GM23248 (cell line): ENCODE measurements at regions not wholly inside any gene's neighbourhood (a gene's known extent, or its start where the extent isn't known, plus 50 kb on each side); places are given as distances from the start of the nearest gene placed in this dataset.

Experiments
- DNase-seq: peaks from one replicate; pipeline ENCODE4 v3.0.0-alpha.2; 2015
- H2AFZ ChIP-seq: fragments of 200-600 bp; sonication (generic); 2 replicates; pipeline ENCODE4 v1.6.1; 2016; ENCODE audit warnings: antibody characterized with exemption
- H3F3A ChIP-seq: fragments of 200-600 bp; sonication (generic); 2 replicates; pipeline ENCODE4 v1.6.1; 2016; ENCODE audit warnings: mild to moderate bottlenecking, antibody characterized with exemption, mixed run types; ENCODE audit not compliant: insufficient read depth
- H3K27ac ChIP-seq: fragments of 200-600 bp; sonication (generic); 2 replicates; pipeline ENCODE4 v1.5.1; 2016; ENCODE audit warnings: mild to moderate bottlenecking
- H3K27me3 ChIP-seq: fragments of 200-600 bp; sonication (generic); replicated peaks from 2 replicates; pipeline ENCODE4 v1.6.1; 2016; ENCODE audit warnings: mild to moderate bottlenecking; ENCODE audit not compliant: insufficient read depth
- H3K36me3 ChIP-seq: fragments of 200-600 bp; sonication (generic); 2 replicates; pipeline ENCODE4 v1.6.1; 2016; ENCODE audit warnings: low read depth, mild to moderate bottlenecking
- H3K4me1 ChIP-seq: fragments of 200-600 bp; sonication (generic); 2 replicates; pipeline ENCODE4 v1.6.1; 2016; ENCODE audit warnings: mild to moderate bottlenecking; ENCODE audit not compliant: insufficient read depth
- H3K4me2 ChIP-seq: fragments of 200-600 bp; sonication (generic); one replicate; pipeline ENCODE4 v1.6.1; 2016; ENCODE audit warnings: mild to moderate bottlenecking; ENCODE audit not compliant: unreplicated experiment
- H3K4me3 ChIP-seq: fragments of 200-600 bp; sonication (generic); 2 replicates; pipeline ENCODE4 v1.5.1; 2016; ENCODE audit warnings: mild to moderate bottlenecking
- H3K79me2 ChIP-seq: fragments of 200-600 bp; sonication (generic); 2 replicates; pipeline ENCODE4 v1.6.1; 2016; ENCODE audit warnings: mild to moderate bottlenecking; ENCODE audit not compliant: insufficient read depth
- H3K9ac ChIP-seq: fragments of 200-600 bp; sonication (generic); 2 replicates; pipeline ENCODE4 v1.6.1; 2016; ENCODE audit warnings: mild to moderate bottlenecking
- H3K9me2 ChIP-seq: fragments of 200-600 bp; sonication (generic); 2 replicates; pipeline ENCODE4 v1.6.1; 2016; ENCODE audit warnings: mixed run types, mild to moderate bottlenecking, moderate library complexity; ENCODE audit not compliant: insufficient read depth
- H3K9me3 ChIP-seq: fragments of 200-600 bp; sonication (generic); one replicate; pipeline ENCODE4 v1.6.1; 2017; ENCODE audit warnings: low read depth
- H4K20me1 ChIP-seq: fragments of 200-600 bp; sonication (generic); 2 replicates; pipeline ENCODE4 v1.6.0; 2016; ENCODE audit not compliant: insufficient read depth
- EZH2 ChIP-seq: fragments of 200-600 bp; sonication (generic); IDR thresholded peaks from 2 replicates; pipeline ENCODE4 v1.6.1; 2018; ENCODE audit warnings: antibody characterized with exemption, mild to moderate bottlenecking; ENCODE audit not compliant: insufficient read depth, poor library complexity, severe bottlenecking
- EZH2phosphoT487 ChIP-seq: fragments of 200-600 bp; sonication (generic); IDR thresholded peaks from 2 replicates; pipeline ENCODE4 v1.6.1; 2018; ENCODE audit warnings: antibody characterized with exemption, moderate library complexity, mild to moderate bottlenecking, low read depth; ENCODE audit not compliant: insufficient read depth
- WGBS, 2 experiments: methylation state at CpG; one replicate each; pipeline ENCODE4 v1.1.6; 2015 to 2017; ENCODE audit warnings: low lambda C conversion rate in 2 of 2, low coverage in 1 of 2; ENCODE audit errors: missing lambda C conversion rate in 2 of 2; 5-methylcytosine and 5-hydroxymethylcytosine counted together
- in situ Hi-C: fragments of 300-500 bp; cut with MboI; formaldehyde crosslinking; loops from 2 replicates; pipeline ENCODE4 v1.15.0; 2020

- H3K4me2 ChIP-seq, result no peak overlapping the region
- H3K36me3 ChIP-seq, result no peaks in the 10 kb centered on the region
- H4K20me1 ChIP-seq, result no peaks in the 10 kb centered on the region
- H3K27ac ChIP-seq, result no peak overlapping the region
- H3K4me3 ChIP-seq, result no peak overlapping the region
- no peak for TF ChIP-seq EZH2phosphoT487
- TF ChIP-seq EZH2, result no peak
- no peaks in the 10 kb centered on the region for H3K9me2 ChIP-seq
- no peaks in the 10 kb centered on the region for H3K79me2 ChIP-seq
- in situ Hi-C loops, result no loop called here
- H2AFZ ChIP-seq, result no peak overlapping the region
- DNase-seq, result no peak
- no peaks in the 10 kb centered on the region; the same call in 1 of the 2 replicates for H3K27me3 ChIP-seq
- WGBS, 2 experiments, result 70 to 75% methylated on average over 3 of the region's 3 CpGs
- H3K9ac ChIP-seq, result no peak overlapping the region
- H3K4me1 ChIP-seq, result no peaks in the 10 kb centered on the region
- no peaks in the 10 kb centered on the region for H3F3A ChIP-seq
- no peaks in the 10 kb centered on the region for H3K9me3 ChIP-seq
Measured at GRCh38 chr12:45587877-45588533, 141.5 kb upstream of the ARID2 start.

DNA sequence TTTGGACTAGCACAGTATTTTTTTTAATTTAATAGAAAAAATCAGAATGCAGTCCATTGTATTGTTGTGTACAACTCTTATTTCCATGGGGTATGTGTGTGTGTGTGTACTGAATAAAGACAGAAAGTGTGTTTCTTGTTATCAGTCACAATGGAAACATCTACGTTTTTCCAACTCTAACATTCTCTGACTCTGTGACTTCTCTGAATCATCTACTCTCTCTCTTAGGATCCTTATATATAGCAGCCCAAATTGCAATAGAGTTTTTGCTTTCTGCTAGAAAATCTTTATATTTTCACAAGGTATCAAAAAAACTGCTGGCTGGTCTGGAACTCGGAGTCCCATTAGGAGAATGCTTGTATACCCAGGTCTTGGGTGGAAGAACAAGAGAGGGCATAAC, 138.9 kb upstream of the ARID2 start:
- Histone ChIP-seq H3K36me3 (no peaks in the 10 kb centered on the region), H3K9me2 (no peaks in the 10 kb centered on the region), H3K4me3 (no peak overlapping the region), H3K27me3 (no peaks in the 10 kb centered on the region; the same call in 1 of the 2 replicates), H3K27ac (no peak overlapping the region), H3K4me2 (no peak overlapping the region), H3K4me1 (no peaks in the 10 kb centered on the region), H3K9ac (no peak overlapping the region), H4K20me1 (no peaks in the 10 kb centered on the region; the same call in 1 of the 2 replicates), H3K79me2 (no peaks in the 10 kb centered on the region), H3F3A (no peaks in the 10 kb centered on the region), H2AFZ (no peak overlapping the region), H3K9me3 (no peaks in the 10 kb centered on the region)
- 31 to 33% methylated on average over 2 of the region's 2 CpGs for WGBS, 2 experiments
- TF ChIP-seq EZH2phosphoT487 (no peak), EZH2 (no peak)
- in situ Hi-C loops, result no loop called here
- no peak for DNase-seq

DNA sequence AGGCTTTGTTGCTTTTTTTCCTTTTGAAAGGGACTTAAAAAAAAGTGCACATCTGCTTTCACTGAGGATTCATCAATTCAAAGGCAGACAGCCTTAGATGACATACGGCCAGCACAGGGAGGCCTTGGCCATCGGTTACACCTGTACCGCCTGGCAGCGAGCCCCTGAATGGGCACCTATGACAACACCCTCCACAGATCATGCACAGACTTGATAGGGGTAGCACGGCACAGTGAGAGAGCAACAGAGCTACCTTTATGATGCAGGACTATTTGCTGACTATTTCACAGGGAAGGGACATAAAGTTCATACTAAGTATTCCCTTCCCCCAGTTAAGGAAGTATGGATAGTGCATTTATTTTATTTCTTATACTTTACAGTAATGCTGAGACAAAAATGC, 137.9 kb upstream of the ARID2 start:
- Histone ChIP-seq H3K79me2 (no peaks in the 10 kb centered on the region), H3K9ac (no peak overlapping the region), H3K36me3 (no peaks in the 10 kb centered on the region), H3K27ac (no peak overlapping the region), H4K20me1 (no peaks in the 10 kb centered on the region; the same call in 1 of the 2 replicates), H3K9me3 (no peaks in the 10 kb centered on the region), H3K4me2 (no peak overlapping the region), H3K4me1 (no peaks in the 10 kb centered on the region), H2AFZ (no peak overlapping the region), H3K4me3 (no peak overlapping the region), H3K9me2 (no peaks in the 10 kb centered on the region), H3K27me3 (no peaks in the 10 kb centered on the region; the same call in 1 of the 2 replicates), H3F3A (no peaks in the 10 kb centered on the region)
- DNase-seq, result no peak
- no peak for TF ChIP-seq EZH2
- TF ChIP-seq EZH2phosphoT487, result no peak
- WGBS, 2 experiments, result 76 to 78% methylated on average over 5 of the region's 5 CpGs
- in situ Hi-C loops, result no loop called here

- H2AFZ ChIP-seq, result no peak overlapping the region
- H3K9ac ChIP-seq, result no peak overlapping the region
- no peak for DNase-seq
- no peaks in the 10 kb centered on the region; the same call in 1 of the 2 replicates for H4K20me1 ChIP-seq
- H3K4me1 ChIP-seq, result no peaks in the 10 kb centered on the region
- in situ Hi-C loops, result no loop called here
- WGBS, 2 experiments, result 67 to 76% methylated on average over 1 of the region's 1 CpG
- H3K27ac ChIP-seq, result no peak overlapping the region
- no peaks in the 10 kb centered on the region for H3F3A ChIP-seq
- H3K9me2 ChIP-seq, result no peaks in the 10 kb centered on the region
- no peaks in the 10 kb centered on the region for H3K36me3 ChIP-seq
- TF ChIP-seq EZH2 (no peak), EZH2phosphoT487 (no peak)
- H3K4me3 ChIP-seq, result no peak overlapping the region
- H3K4me2 ChIP-seq, result no peak overlapping the region
- H3K79me2 ChIP-seq, result no peaks in the 10 kb centered on the region
- no peaks in the 10 kb centered on the region for H3K9me3 ChIP-seq
- H3K27me3 ChIP-seq, result no peaks in the 10 kb centered on the region; the same call in 1 of the 2 replicates
Measured at GRCh38 chr12:45596366-45596765, 133.1 kb upstream of the ARID2 start.
